Brain microvascular endothelial cell (primary cell): ENCODE measurements at regions not wholly inside any gene's neighbourhood (a gene's known extent, or its start where the extent isn't known, plus 50 kb on each side); places are given as distances from the start of the nearest gene placed in this dataset.

Source experiments
- DNase-seq: peaks from one replicate; pipeline ENCODE4 v3.0.0-alpha.2; 2020
- H3K27ac ChIP-seq: fragments of 250-450 bp; sonication (Bioruptor Pico); 2 replicates; pipeline ENCODE4 v1.5.1; 2020; ENCODE audit warnings: mild to moderate bottlenecking, moderate library complexity
- H3K27me3 ChIP-seq: fragments of 250-450 bp; sonication (Bioruptor Pico); replicated peaks from 2 replicates; pipeline ENCODE4 v1.5.1; 2020; ENCODE audit warnings: mild to moderate bottlenecking
- H3K36me3 ChIP-seq: fragments of 250-450 bp; sonication (Bioruptor Pico); replicated peaks from 2 replicates; pipeline ENCODE4 v1.5.1; 2020; ENCODE audit warnings: mild to moderate bottlenecking
- H3K4me3 ChIP-seq: 2 replicates; pipeline ENCODE4 v1.5.1; 2011; ENCODE audit warnings: low read depth, mild to moderate bottlenecking, control low read depth, low read length, moderate library complexity
- in situ Hi-C: cut with HindIII; loops from 2 replicates; pipeline ENCODE4 v1.10.0; 2017; ENCODE audit warnings: low sequenced_read_pairs, low pct_ligation_motif_present
- TF ChIP-seq, protein P1 (sequence below): IDR thresholded peaks from 2 replicates; pipeline ENCODE4 v1.5.1; 2011; ENCODE audit warnings: low read depth, mild to moderate bottlenecking, moderate library complexity, low read length, control low read depth, inconsistent platforms; ENCODE audit errors: missing control alignments

DNA sequence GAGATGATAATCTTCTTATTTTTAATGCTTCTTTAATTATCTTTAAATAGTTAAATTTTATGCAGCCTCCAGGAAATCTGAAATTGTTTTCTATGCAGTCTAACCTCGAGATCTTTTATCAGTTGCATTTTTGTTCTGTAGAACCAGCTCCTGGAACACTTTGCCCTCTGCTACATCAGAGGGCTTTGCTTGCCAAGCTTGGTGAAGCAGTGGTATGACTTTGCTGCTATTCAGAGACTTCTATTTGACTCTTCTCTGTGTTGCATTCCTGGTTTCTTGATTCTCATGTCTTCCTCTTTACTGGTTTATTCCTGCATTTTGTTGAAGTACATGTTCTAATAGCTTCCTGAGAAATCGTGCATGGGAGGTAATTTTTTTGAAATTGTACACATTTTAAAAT, 163.7 kb upstream of the TMEM229A start:
- TF ChIP-seq, protein P1, sequence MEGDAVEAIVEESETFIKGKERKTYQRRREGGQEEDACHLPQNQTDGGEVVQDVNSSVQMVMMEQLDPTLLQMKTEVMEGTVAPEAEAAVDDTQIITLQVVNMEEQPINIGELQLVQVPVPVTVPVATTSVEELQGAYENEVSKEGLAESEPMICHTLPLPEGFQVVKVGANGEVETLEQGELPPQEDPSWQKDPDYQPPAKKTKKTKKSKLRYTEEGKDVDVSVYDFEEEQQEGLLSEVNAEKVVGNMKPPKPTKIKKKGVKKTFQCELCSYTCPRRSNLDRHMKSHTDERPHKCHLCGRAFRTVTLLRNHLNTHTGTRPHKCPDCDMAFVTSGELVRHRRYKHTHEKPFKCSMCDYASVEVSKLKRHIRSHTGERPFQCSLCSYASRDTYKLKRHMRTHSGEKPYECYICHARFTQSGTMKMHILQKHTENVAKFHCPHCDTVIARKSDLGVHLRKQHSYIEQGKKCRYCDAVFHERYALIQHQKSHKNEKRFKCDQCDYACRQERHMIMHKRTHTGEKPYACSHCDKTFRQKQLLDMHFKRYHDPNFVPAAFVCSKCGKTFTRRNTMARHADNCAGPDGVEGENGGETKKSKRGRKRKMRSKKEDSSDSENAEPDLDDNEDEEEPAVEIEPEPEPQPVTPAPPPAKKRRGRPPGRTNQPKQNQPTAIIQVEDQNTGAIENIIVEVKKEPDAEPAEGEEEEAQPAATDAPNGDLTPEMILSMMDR, result no peak
- in situ Hi-C loops, result no loop called here
- Histone ChIP-seq H3K36me3 (no peaks in the 10 kb centered on the region), H3K4me3 (no peak overlapping the region), H3K27me3 (no peaks in the 10 kb centered on the region), H3K27ac (no peak overlapping the region)
- DNase-seq, result no peak

DNA sequence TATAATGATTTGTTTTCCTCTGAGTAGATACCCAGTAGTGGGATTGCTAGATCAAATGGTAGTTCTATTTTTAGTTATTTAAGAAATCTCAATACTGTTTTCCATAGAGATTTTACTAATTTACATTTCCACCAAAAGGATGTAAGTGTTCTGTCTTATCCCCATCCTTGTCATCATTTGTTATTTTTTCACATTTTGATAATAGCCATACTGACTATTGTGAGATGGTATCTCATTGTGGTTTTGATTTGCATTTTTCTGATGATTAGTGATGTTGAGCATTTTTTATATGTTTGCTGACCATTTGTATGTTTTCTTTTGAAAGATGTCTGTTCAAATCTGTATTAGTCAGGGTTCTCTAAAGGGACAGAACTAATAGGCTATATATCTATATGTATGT, 160.0 kb upstream of the TMEM229A start:
- H3K27me3 ChIP-seq, result no peaks in the 10 kb centered on the region
- DNase-seq, result no peak
- TF ChIP-seq, protein P1, result no peak
- H3K27ac ChIP-seq, result no peak overlapping the region
- H3K4me3 ChIP-seq, result no peak overlapping the region
- in situ Hi-C loops, result no loop called here
- H3K36me3 ChIP-seq, result no peaks in the 10 kb centered on the region

GRCh38 chr7:124191713-124192112, 158.8 kb upstream of the TMEM229A start:
- Histone ChIP-seq H3K4me3 (no peak overlapping the region), H3K36me3 (no peaks in the 10 kb centered on the region), H3K27ac (no peak overlapping the region), H3K27me3 (no peaks in the 10 kb centered on the region)
- in situ Hi-C loops, result no loop called here
- TF ChIP-seq, protein P1, result no peak
- DNase-seq, result no peak

GRCh38 chr7:124191030-124191429, 158.2 kb upstream of the TMEM229A start:
- no peaks in the 10 kb centered on the region for H3K36me3 ChIP-seq
- H3K27me3 ChIP-seq, result no peaks in the 10 kb centered on the region
- TF ChIP-seq, protein P1, result no peak
- no peak overlapping the region for H3K4me3 ChIP-seq
- no peak overlapping the region for H3K27ac ChIP-seq
- DNase-seq, result no peak
- in situ Hi-C loops, result no loop called here

GRCh38 chr7:124188576-124188975, 155.7 kb upstream of the TMEM229A start:
- Histone ChIP-seq H3K4me3 (no peak overlapping the region), H3K27me3 (no peaks in the 10 kb centered on the region), H3K27ac (no peak overlapping the region), H3K36me3 (no peaks in the 10 kb centered on the region)
- TF ChIP-seq, protein P1, result no peak
- in situ Hi-C loops, result no loop called here
- no peak for DNase-seq

GRCh38 chr7:124187962-124188361, 155.1 kb upstream of the TMEM229A start:
- H3K4me3 ChIP-seq, result no peak overlapping the region
- in situ Hi-C loops, result no loop called here
- TF ChIP-seq, protein P1, result no peak
- H3K27me3 ChIP-seq, result no peaks in the 10 kb centered on the region
- no peaks in the 10 kb centered on the region for H3K36me3 ChIP-seq
- H3K27ac ChIP-seq, result no peak overlapping the region
- no peak for DNase-seq
